Hematopoietic multipotent progenitor cell treated with erythropoietin and hydrocortisone succinate and interleukin-3 and kit ligand, for 6 days (in vitro differentiated cells): ENCODE measurements at regions not wholly inside any gene's neighbourhood (a gene's known extent, or its start where the extent isn't known, plus 50 kb on each side); places are given as distances from the start of the nearest gene placed in this dataset.
"Not testable (repeated sequence)": the region's sequence is repeated elsewhere in the genome, so short reads cannot be mapped to it uniquely, and the experiment has no call there.

Experiments
- DNase-seq: peaks from one replicate; pipeline ENCODE4 v3.0.0-alpha.2; 2015

DNA sequence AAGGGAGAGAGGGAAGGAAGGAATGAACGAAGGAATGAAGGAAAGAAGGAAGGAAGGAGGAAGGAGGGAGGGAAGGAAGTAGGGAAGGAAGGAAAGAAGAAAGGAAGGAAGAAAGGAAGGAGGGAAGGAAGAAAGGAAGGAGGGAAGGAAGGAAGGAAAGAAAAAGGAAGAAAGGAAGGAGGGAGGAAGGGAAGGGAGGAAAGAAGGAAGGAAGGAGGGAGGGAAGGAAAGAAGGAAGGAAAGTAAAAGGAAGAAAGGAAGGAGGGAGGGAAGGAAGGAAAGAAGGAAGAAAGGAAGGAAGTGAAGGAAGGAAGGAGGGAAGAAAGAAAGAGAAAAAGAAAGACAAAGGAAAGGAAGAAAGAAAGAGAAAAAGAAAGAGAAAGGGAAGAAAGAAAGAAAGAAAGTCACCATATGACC is 442.4 kb downstream of the RBFOX1 start:
- DNase-seq: no peak

DNA sequence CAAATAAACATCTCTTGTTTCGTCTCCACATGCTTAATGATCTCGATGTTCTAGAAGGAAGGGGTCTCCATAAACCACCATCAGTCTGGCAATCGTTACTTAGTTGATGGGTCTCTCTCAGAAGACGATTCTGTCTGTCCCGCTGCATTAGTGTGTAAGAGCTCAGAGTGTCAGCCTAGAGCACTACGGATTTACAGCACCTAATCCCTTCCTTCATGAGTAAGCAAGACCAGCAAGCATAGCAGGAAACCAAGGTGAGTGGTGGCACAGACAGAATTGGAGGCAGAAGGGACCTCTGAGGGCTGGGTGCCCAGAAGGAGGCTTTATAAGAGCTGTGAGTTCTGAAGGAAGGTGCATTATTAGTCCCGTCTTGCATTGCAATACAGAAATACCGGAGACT is 440.1 kb downstream of the RBFOX1 start:
- DNase-seq: no peak

DNA sequence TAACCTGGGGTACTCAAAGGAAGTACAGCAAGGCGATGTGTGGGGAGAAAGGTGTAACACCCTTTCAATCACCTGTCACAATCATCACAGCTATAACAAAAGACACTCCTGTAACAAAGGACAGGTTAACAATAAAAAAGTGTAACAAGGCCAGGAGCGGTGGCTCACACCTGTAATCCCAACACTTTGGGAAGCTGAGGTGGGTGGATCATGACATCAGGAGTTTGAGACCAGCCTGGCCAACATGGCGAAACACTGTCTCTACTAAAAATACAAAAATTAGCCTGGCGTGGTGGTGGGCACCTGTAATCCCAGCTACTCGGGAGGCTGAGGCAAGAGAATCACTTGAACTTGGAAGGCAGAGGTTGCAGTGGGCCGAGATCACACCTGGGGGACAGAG is 436.4 kb downstream of the RBFOX1 start:
- not testable (repeated sequence) for DNase-seq

DNA sequence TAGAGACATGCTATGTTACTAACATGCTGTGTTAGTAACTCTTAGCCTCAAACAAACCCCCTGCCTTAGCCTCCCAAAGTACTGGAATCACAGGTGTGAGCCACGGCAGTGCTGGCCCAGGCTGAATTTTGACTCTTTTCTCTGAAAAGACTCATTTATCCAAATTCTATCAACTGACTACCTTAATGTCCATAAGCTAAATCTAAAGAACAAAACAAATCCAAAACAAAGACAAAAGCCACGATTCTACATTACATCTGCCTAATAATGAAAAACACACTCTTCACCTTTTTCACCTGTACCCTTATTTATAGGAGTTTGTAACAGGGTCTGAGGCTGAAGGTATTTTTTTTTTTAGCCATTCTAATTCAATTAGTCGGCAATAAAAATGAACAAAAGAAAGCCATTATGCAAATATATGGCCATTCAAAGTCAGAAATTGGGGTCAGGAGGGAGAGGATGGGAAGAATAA is 432.5 kb downstream of the RBFOX1 start:
- DNase-seq: no peak

DNA sequence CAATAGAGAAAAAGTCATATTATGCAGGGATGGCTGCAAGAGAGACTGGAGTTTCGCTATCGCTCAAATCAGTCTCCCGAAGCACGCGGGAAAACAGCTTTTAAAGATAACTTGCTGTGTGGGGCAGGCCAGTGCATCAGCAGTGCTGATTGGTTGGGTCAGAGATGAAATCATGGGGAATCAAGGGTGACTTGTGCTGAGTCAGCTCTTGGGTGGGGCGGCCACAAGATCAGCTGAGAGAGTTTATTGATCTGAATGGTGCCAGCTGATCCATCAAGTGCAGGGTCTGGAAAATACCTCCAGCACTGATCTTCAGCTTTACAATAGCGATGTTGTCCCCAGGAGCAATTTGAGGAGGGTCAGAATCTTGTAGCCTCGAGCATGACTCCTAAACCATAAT is 430.5 kb downstream of the RBFOX1 start:
- DNase-seq: no peak
